Cortex of kidney (tissue), 1 donor: ENCODE measurements at regions not wholly inside any gene's neighbourhood (a gene's known extent, or its start where the extent isn't known, plus 50 kb on each side); places are given as distances from the start of the nearest gene placed in this dataset.

ENCODE experiments used
- DNase-seq: peaks from one replicate; lab custom pipeline; 2025; lab: John Stamatoyannopoulos, UW

DNA sequence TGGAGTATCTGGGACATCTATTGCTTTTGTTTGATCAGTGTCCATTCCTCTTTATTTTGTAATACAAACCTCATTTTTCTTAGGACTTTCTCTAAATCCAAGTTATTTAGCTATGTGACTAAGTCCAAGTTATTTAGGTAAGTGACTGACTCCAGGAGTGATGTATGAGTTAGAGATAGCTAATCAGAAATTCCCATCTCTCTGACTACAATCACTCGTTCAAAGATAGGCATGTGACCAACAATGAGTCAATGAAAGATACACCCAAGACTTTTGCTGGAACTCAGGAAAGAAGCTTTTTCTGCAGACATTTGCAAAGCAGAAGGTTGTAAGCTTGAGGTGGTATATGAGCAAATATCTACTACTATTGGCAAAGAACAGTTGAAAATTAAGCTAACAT is 72.5 kb upstream of the KCNIP4 start:
- no peak for DNase-seq

DNA sequence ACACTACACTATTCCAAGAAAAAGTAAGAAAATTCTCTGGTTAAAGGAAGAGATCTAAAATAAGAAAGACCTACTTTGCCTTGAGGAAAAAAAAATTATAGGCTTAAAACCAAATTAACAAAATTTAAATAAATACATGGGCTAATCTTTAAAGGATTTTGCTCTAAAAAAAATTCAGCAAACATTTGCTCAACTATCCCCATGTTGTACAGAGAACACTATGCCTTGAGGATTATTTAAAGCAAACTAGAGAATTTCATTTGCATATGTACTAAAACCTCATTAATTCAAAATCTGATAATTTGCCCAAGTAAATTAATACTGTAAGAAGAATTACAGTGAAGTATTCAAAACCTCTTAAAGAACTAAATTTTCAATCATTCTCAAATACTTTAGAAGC is 71.6 kb upstream of the KCNIP4 start:
- DNase-seq, result no peak

DNA sequence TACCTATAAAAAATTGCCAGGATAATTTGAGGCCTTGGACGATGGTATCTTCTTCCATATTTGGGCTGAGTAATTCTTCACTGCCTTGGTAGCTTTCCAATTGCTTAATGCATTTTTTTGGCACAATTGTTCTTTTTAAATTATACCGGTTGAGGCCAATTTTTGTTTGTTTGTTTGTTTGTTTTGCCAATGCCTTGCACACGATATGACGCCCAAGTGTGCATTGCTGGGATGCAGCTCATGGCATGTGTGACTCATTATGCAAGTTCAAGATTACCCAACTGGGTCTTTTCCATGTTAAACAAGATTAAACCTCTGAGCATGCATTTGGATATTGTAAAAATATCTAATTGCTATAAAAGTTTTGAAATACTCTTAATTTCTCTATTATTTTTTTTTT is 71.1 kb upstream of the KCNIP4 start:
- no peak for DNase-seq

DNA sequence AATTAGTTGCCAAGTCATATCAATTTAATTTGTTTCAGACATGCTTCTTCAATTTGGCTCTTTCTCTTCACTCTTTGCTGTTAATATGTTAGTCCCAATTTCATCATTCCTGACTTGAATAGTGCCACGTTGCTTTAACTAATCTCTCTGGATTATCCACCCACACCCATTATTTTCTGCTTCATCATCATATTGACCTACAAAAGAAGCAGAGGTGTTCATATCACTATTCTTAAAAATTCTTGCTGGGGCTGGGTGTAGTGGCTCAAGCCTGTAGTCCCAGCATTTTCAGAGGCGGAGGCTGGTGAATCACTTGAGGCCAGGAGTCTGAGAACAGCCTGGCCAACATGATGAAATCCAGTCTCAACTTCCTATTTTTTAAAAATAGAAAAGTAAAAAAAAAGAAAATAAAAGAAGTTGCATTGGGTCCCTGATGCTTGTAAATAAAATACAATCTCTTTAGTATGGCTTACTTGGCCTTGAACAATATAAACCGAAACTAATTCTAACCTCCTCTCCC is 65.7 kb upstream of the KCNIP4 start:
- DNase-seq, result no peak

DNA sequence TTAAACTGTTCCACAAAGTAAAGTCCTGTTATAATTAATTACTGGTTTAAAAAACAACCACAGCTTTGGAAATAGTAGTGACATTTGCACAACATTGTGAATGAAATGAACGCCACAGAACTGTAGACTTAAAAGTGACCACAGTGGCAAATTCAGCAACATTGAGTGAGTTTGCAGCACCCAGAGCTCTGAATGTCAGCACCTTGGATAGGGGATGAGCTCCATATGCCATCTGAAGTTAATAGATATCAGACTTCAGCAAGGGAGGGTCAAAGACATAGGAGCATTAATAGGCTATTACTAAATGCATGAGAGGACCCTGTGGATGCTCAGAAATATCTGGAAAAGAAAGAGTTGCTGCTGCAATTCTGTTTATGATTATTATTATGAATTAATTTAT is 55.3 kb upstream of the KCNIP4 start:
- DNase-seq, result no peak
